ENCODE measurements at regions not wholly inside any gene's neighbourhood (a gene's known extent, or its start where the extent isn't known, plus 50 kb on each side); places are given as distances from the start of the nearest gene placed in this dataset.
"Not testable (repeated sequence)": the region's sequence is repeated elsewhere in the genome, so short reads cannot be mapped to it uniquely, and the experiment has no call there.

GRCh38 chr2:191501561-191502168 lies 176.3 kb upstream of the NABP1 start:
- peaks cover 8% of the 10 kb centered on the region in 2 donors for H3K27me3 Mint-ChIP-seq
- H3K36me3 Mint-ChIP-seq: no peaks in the 10 kb centered on the region
- no peaks in the 10 kb centered on the region for H3K36me3 ChIP-seq (ENCODE audit: insufficient read depth, low read length)
- no peak overlapping the region for H3K4me3 ChIP-seq (ENCODE audit: low read length in 2 of 2)
- no peak overlapping the region for H3K27ac Mint-ChIP-seq
- CTCF ChIA-PET (ENCODE audit: partially characterized antibody): interaction anchor here (1.5 to 1.9 kb wide), 3 partner anchors 335 to 449 kb away, joined by 3 to 5 read pairs (median 5); no protein-coding TSS in a partner anchor
- no peak for DNase-seq
- intact Hi-C loops (cut with micrococcal nuclease): no loop called here
- no peaks in the 10 kb centered on the region for H3K4me1 ChIP-seq (ENCODE audit: insufficient read depth, low read length)
- no peak overlapping the region for H3K27ac ChIP-seq (ENCODE audit: low read depth, low read length)
- no peaks in the 10 kb centered on the region for H3K27me3 ChIP-seq (ENCODE audit: insufficient read depth, low read length)
- no peak overlapping the region for H3K4me3 Mint-ChIP-seq
- no peaks in the 10 kb centered on the region for H3K9me3 Mint-ChIP-seq
- POLR2A ChIA-PET (ENCODE audit: partially characterized antibody): no interaction called here
- no peaks in the 10 kb centered on the region for H3K9me3 ChIP-seq (ENCODE audit: control insufficient read depth in 1 of 2, low read length in 2 of 2)
- H3K4me1 Mint-ChIP-seq: no peaks in the 10 kb centered on the region

- Histone ChIP-seq H3K4me3 (ENCODE audit: low read length in 2 of 2) (no peak overlapping the region), H3K36me3 (ENCODE audit: insufficient read depth, low read length) (no peaks in the 10 kb centered on the region), H3K9me3 (ENCODE audit: control insufficient read depth in 1 of 2, low read length in 2 of 2) (no peaks in the 10 kb centered on the region), H3K4me1 (ENCODE audit: insufficient read depth, low read length) (no peaks in the 10 kb centered on the region), H3K27me3 (ENCODE audit: insufficient read depth, low read length) (no peaks in the 10 kb centered on the region), H3K27ac (ENCODE audit: low read depth, low read length) (no peak overlapping the region)
- intact Hi-C loops (cut with micrococcal nuclease): no loop called here
- Mint-ChIP-seq H3K27me3 (peaks cover 6 to 7% of the 10 kb centered on the region in 2 donors), H3K4me3 (no peak overlapping the region), H3K4me1 (no peaks in the 10 kb centered on the region), H3K36me3 (peaks cover 0 to 4% of the 10 kb centered on the region in 2 donors), H3K27ac (no peak overlapping the region), H3K9me3 (peaks cover 0 to 14% (median 8%) of the 10 kb centered on the region in 8 donors)
- POLR2A ChIA-PET (ENCODE audit: partially characterized antibody): no interaction called here
- DNase-seq: no peak
- CTCF ChIA-PET (ENCODE audit: partially characterized antibody): no interaction called here
These were observed 171.4 kb upstream of the NABP1 start for GRCh38 chr2:191506515-191506914.

DNA sequence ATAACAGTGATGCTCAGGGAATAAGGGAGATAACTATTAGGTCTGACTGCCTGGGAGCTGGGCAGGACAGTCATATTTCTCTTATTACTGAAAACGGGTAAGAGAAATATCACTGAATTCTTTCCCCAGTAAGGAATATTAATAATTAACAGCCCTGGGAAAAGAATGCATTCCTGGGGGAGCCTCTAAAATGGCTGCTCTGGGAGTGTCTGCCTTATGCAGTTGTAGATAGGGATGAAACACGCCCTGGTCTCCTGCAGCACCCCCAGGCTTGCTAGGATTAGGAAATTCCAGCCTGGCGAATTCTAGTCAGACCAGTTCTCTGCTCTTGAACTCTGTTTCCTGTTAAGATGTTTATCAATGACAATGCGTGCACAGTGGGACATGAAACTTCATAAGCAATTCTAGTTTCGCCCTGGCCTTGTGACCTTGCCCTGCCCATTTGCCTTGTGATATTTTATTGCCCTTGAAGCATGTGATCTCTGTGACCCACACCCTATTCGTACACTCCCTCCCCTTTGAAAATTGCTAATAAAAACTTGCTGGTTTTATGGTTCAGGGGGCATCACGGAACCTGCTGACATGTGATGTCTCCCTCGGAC lies 170.6 kb upstream of the NABP1 start:
- H3K27me3 Mint-ChIP-seq; H3K4me3 Mint-ChIP-seq; H3K4me3 ChIP-seq (ENCODE audit: low read length in 2 of 2); H3K4me1 ChIP-seq (ENCODE audit: insufficient read depth, low read length); H3K9me3 ChIP-seq (ENCODE audit: control insufficient read depth in 1 of 2, low read length in 2 of 2); H3K36me3 Mint-ChIP-seq; H3K36me3 ChIP-seq (ENCODE audit: insufficient read depth, low read length); H3K27ac Mint-ChIP-seq; intact Hi-C loops (cut with micrococcal nuclease); H3K4me1 Mint-ChIP-seq; H3K27ac ChIP-seq (ENCODE audit: low read depth, low read length); H3K27me3 ChIP-seq (ENCODE audit: insufficient read depth, low read length); POLR2A ChIA-PET (ENCODE audit: partially characterized antibody); DNase-seq; CTCF ChIA-PET (ENCODE audit: partially characterized antibody): not testable (repeated sequence)
- H3K9me3 Mint-ChIP-seq: peaks cover 0 to 14% (median 8%) of the 10 kb centered on the region in 8 donors

- Mint-ChIP-seq H3K4me3 (no peak overlapping the region), H3K27ac (no peak overlapping the region), H3K4me1 (no peaks in the 10 kb centered on the region), H3K27me3 (peaks cover under 1% of the 10 kb centered on the region in 2 donors), H3K36me3 (peaks cover 0 to 4% of the 10 kb centered on the region in 2 donors), H3K9me3 (peaks cover 0 to 14% (median 8%) of the 10 kb centered on the region in 8 donors)
- ChIA-PET POLR2A (ENCODE audit: partially characterized antibody) (no interaction called here), CTCF (ENCODE audit: partially characterized antibody) (interaction anchor here (0.8 kb wide), 1 partner anchor 344 kb away, joined by 4 read pairs; no protein-coding TSS in a partner anchor)
- Histone ChIP-seq H3K9me3 (ENCODE audit: control insufficient read depth in 1 of 2, low read length in 2 of 2) (no peaks in the 10 kb centered on the region), H3K4me3 (ENCODE audit: low read length in 2 of 2) (no peak overlapping the region), H3K36me3 (ENCODE audit: insufficient read depth, low read length) (no peaks in the 10 kb centered on the region), H3K27ac (ENCODE audit: low read depth, low read length) (no peak overlapping the region), H3K4me1 (ENCODE audit: insufficient read depth, low read length) (no peaks in the 10 kb centered on the region), H3K27me3 (ENCODE audit: insufficient read depth, low read length) (no peaks in the 10 kb centered on the region)
- intact Hi-C loops (cut with micrococcal nuclease): no loop called here
- DNase-seq: no peak
These were observed 169.2 kb upstream of the NABP1 start for GRCh38 chr2:191508738-191509137.

DNA sequence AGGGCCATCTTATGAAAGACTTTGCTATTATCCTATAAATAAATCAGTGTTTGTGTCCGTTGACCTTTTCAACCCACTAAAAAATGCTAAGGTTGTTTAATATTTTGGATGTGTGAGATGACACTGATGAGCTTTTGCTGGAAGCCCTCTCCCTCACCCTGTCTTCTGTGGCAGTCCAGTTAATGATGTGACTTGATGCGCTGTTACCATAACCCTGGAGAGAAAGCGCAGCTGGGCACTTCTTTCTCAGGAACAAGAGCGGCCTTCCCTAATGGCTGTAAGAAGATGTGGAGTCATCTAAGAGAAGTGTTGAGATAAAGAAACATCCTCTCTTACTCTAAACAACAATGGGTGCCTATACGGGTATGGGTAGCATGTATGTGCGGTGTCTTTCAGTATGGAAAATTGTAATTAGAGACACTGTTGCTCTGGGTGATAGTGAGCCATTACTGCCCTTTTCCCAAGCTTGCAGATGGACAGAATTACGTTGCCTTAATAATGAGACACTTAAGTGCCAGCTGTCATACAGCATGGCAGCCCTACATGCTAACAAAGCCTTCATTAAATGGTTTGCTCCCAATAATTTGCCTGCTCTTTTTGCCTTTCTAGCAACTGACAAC lies 165.6 kb upstream of the NABP1 start:
- intact Hi-C loops (cut with micrococcal nuclease): no loop called here
- no peak for DNase-seq
- Mint-ChIP-seq H3K27me3 (no peaks in the 10 kb centered on the region), H3K36me3 (peaks cover 0 to 4% of the 10 kb centered on the region in 2 donors), H3K27ac (no peak overlapping the region), H3K9me3 (peaks cover 0 to 13% (median 6%) of the 10 kb centered on the region in 8 donors), H3K4me1 (no peaks in the 10 kb centered on the region), H3K4me3 (no peak overlapping the region)
- Histone ChIP-seq H3K27ac (ENCODE audit: low read depth, low read length) (no peak overlapping the region), H3K4me3 (ENCODE audit: low read length in 2 of 2) (no peak overlapping the region), H3K27me3 (ENCODE audit: insufficient read depth, low read length) (no peaks in the 10 kb centered on the region), H3K36me3 (ENCODE audit: insufficient read depth, low read length) (no peaks in the 10 kb centered on the region), H3K4me1 (ENCODE audit: insufficient read depth, low read length) (no peaks in the 10 kb centered on the region), H3K9me3 (ENCODE audit: control insufficient read depth in 1 of 2, low read length in 2 of 2) (no peaks in the 10 kb centered on the region)
- ChIA-PET POLR2A (ENCODE audit: partially characterized antibody) (no interaction called here), CTCF (ENCODE audit: partially characterized antibody) (no interaction called here)

- Histone ChIP-seq H3K27ac (ENCODE audit: low read depth, low read length) (no peak overlapping the region), H3K27me3 (ENCODE audit: insufficient read depth, low read length) (no peaks in the 10 kb centered on the region), H3K4me1 (ENCODE audit: insufficient read depth, low read length) (no peaks in the 10 kb centered on the region), H3K9me3 (ENCODE audit: control insufficient read depth in 1 of 2, low read length in 2 of 2) (no peaks in the 10 kb centered on the region), H3K36me3 (ENCODE audit: insufficient read depth, low read length) (no peaks in the 10 kb centered on the region), H3K4me3 (ENCODE audit: low read length in 2 of 2) (no peak overlapping the region)
- no peak for DNase-seq
- H3K4me1 Mint-ChIP-seq: no peaks in the 10 kb centered on the region
- no peak overlapping the region for H3K4me3 Mint-ChIP-seq
- intact Hi-C loops (cut with micrococcal nuclease): no loop called here
- H3K9me3 Mint-ChIP-seq: peaks cover 0 to 7% (median under 1%) of the 10 kb centered on the region in 8 donors
- H3K36me3 Mint-ChIP-seq: peaks cover 0 to under 1% of the 10 kb centered on the region in 2 donors
- H3K27me3 Mint-ChIP-seq: no peaks in the 10 kb centered on the region
- no peak overlapping the region for H3K27ac Mint-ChIP-seq
- POLR2A ChIA-PET (ENCODE audit: partially characterized antibody): no interaction called here
- CTCF ChIA-PET (ENCODE audit: partially characterized antibody): no interaction called here
These were observed 165.1 kb upstream of the NABP1 start for GRCh38 chr2:191512874-191513273.

DNA sequence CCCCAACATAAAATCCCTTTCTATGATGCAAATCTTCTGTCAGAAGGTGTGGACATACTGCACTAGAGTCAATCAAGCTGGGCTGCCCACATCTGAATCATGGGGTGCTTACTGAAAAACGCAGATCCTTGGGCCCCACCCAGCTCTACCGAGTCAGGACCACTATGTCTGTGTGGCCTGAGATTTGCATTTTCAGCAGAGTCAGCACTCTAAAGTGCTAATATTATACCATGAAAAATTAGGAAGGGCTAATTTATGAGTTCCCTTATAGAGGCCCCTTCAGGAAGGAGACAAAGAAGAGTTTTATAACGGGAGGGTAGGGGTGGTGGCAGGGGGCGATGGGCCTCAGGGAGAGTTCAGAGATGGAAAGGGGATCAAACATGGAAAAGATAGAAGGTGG lies 163.3 kb upstream of the NABP1 start:
- Mint-ChIP-seq H3K4me1 (no peaks in the 10 kb centered on the region), H3K9me3 (peaks cover 0 to 4% (median 0%) of the 10 kb centered on the region in 8 donors), H3K27ac (no peak overlapping the region), H3K36me3 (no peaks in the 10 kb centered on the region), H3K4me3 (no peak overlapping the region), H3K27me3 (peaks cover 2 to 3% of the 10 kb centered on the region in 2 donors)
- no peak for DNase-seq
- no peaks in the 10 kb centered on the region for H3K27me3 ChIP-seq (ENCODE audit: insufficient read depth, low read length)
- CTCF ChIA-PET (ENCODE audit: partially characterized antibody): interaction anchor here (1.6 to 2.6 kb wide), 2 partner anchors 296 to 462 kb away, joined by 4 to 7 read pairs; no protein-coding TSS in a partner anchor
- H3K9me3 ChIP-seq (ENCODE audit: control insufficient read depth in 1 of 2, low read length in 2 of 2): no peaks in the 10 kb centered on the region
- H3K4me3 ChIP-seq (ENCODE audit: low read length in 2 of 2): no peak overlapping the region
- H3K36me3 ChIP-seq (ENCODE audit: insufficient read depth, low read length): no peaks in the 10 kb centered on the region
- no peaks in the 10 kb centered on the region for H3K4me1 ChIP-seq (ENCODE audit: insufficient read depth, low read length)
- intact Hi-C loops (cut with micrococcal nuclease): no loop called here
- POLR2A ChIA-PET (ENCODE audit: partially characterized antibody): no interaction called here
- no peak overlapping the region for H3K27ac ChIP-seq (ENCODE audit: low read depth, low read length)

Data from CD4-positive, alpha-beta memory T cell (primary cell).